ENCODE measurements at regions not wholly inside any gene's neighbourhood (a gene's known extent, or its start where the extent isn't known, plus 50 kb on each side); places are given as distances from the start of the nearest gene placed in this dataset.

DNA sequence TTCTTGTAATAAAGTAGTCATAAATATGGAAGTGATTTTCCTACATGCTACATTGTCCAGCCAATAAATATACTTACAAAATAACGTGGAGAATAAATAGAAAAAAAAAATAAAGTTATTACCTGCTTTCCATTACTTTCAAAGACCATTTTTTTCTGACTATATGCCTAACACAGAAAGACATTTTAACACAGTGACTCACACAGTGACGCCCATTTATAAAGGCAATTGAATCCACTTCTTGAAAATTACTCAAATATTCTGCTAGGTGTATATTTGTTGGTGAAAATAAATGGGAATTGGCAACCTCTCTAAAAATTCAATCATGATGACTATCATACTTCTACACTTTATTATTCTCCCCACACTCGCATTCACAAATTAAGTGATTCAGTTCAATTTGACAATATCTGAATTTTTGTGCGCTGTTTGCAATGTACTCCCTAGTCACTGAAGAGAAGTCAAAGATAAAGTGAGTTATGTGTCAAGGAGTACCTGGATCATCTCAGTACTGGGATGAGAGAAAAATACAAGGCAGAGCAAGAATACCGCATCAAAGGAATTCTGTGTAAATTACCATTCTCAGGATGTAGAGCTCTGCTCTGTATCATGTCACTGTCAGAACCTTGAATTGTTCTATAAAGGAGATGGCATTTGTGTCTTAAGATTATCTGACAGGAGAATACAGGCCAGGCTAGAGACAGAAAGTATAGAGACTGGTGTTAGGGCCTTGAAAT, 642.7 kb downstream of the IPMK start:
- Histone ChIP-seq H3K9me3 (ENCODE audit: control insufficient read depth, low read depth, low read length) (no peaks in the 10 kb centered on the region), H3K27ac (ENCODE audit: control insufficient read depth, insufficient read depth, low read length) (no peak overlapping the region), H3K9me1 (ENCODE audit: control insufficient read depth, extremely low read depth, insufficient read depth, low read length) (no peaks in the 10 kb centered on the region), H3K4me2 (ENCODE audit: control insufficient read depth, extremely low read depth, insufficient read depth, low read depth, low read length) (no peak overlapping the region), H2AFZ (ENCODE audit: control insufficient read depth, low read length) (no peak overlapping the region), H3K27me3 (ENCODE audit: control insufficient read depth, extremely low read depth, insufficient read depth, low read length) (no peaks in the 10 kb centered on the region), H3K36me3 (ENCODE audit: control insufficient read depth in 2 of 2, extremely low read depth in 1 of 2, insufficient read depth in 2 of 2, low read length in 2 of 2) (no peaks in the 10 kb centered on the region), H3K79me2 (ENCODE audit: control insufficient read depth, insufficient read depth, low read length) (no peaks in the 10 kb centered on the region), H3K4me3 (ENCODE audit: control insufficient read depth in 2 of 3, extremely low read depth in 1 of 3, insufficient read depth in 2 of 3, low read depth in 1 of 3, low read length in 3 of 3) (no peak overlapping the region), H4K20me1 (ENCODE audit: control insufficient read depth, extremely low read depth, insufficient read depth, low read length) (no peaks in the 10 kb centered on the region), H3K9ac (ENCODE audit: control insufficient read depth, extremely low read depth, insufficient read depth, low read length) (no peak overlapping the region), H3K4me1 (ENCODE audit: control insufficient read depth, extremely low read depth, insufficient read depth, low read length) (peaks cover 15% of the 10 kb centered on the region)
- TF ChIP-seq, protein P1, sequence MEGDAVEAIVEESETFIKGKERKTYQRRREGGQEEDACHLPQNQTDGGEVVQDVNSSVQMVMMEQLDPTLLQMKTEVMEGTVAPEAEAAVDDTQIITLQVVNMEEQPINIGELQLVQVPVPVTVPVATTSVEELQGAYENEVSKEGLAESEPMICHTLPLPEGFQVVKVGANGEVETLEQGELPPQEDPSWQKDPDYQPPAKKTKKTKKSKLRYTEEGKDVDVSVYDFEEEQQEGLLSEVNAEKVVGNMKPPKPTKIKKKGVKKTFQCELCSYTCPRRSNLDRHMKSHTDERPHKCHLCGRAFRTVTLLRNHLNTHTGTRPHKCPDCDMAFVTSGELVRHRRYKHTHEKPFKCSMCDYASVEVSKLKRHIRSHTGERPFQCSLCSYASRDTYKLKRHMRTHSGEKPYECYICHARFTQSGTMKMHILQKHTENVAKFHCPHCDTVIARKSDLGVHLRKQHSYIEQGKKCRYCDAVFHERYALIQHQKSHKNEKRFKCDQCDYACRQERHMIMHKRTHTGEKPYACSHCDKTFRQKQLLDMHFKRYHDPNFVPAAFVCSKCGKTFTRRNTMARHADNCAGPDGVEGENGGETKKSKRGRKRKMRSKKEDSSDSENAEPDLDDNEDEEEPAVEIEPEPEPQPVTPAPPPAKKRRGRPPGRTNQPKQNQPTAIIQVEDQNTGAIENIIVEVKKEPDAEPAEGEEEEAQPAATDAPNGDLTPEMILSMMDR (optimal IDR thresholded peaks at IDR 0.05 in 1 of 3, IDR thresholded peaks at IDR 0.05 in 1 of 3, conservative IDR thresholded peaks at IDR 0.05 in 1 of 3; ENCODE audit: extremely low read depth in 1 of 3, insufficient read depth in 2 of 3, low read length in 3 of 3) = no peak
- no peak for TF ChIP-seq EZH2 (IDR thresholded peaks at IDR 0.05; ENCODE audit: low read length)
- peak; percentile 49 for FAIRE-seq
- dilution Hi-C loops (cut with MboI; ENCODE audit: extremely low pct_ligation_motif_present, low sequenced_read_pairs) = no loop called here
- DNase-seq (ENCODE audit: low read depth, low spot score) = no peak

- dilution Hi-C loops (cut with MboI; ENCODE audit: extremely low pct_ligation_motif_present, low sequenced_read_pairs) = no loop called here
- Histone ChIP-seq H3K36me3 (ENCODE audit: control insufficient read depth in 2 of 2, extremely low read depth in 1 of 2, insufficient read depth in 2 of 2, low read length in 2 of 2) (no peaks in the 10 kb centered on the region), H3K27me3 (ENCODE audit: control insufficient read depth, extremely low read depth, insufficient read depth, low read length) (no peaks in the 10 kb centered on the region), H3K9ac (ENCODE audit: control insufficient read depth, extremely low read depth, insufficient read depth, low read length) (no peak overlapping the region), H3K9me3 (ENCODE audit: control insufficient read depth, low read depth, low read length) (no peaks in the 10 kb centered on the region), H4K20me1 (ENCODE audit: control insufficient read depth, extremely low read depth, insufficient read depth, low read length) (no peaks in the 10 kb centered on the region), H3K9me1 (ENCODE audit: control insufficient read depth, extremely low read depth, insufficient read depth, low read length) (no peaks in the 10 kb centered on the region), H3K27ac (ENCODE audit: control insufficient read depth, insufficient read depth, low read length) (no peak overlapping the region), H2AFZ (ENCODE audit: control insufficient read depth, low read length) (no peak overlapping the region), H3K4me3 (ENCODE audit: control insufficient read depth in 2 of 3, extremely low read depth in 1 of 3, insufficient read depth in 2 of 3, low read depth in 1 of 3, low read length in 3 of 3) (no peak overlapping the region), H3K79me2 (ENCODE audit: control insufficient read depth, insufficient read depth, low read length) (no peaks in the 10 kb centered on the region), H3K4me1 (ENCODE audit: control insufficient read depth, extremely low read depth, insufficient read depth, low read length) (peaks cover 15% of the 10 kb centered on the region), H3K4me2 (ENCODE audit: control insufficient read depth, extremely low read depth, insufficient read depth, low read depth, low read length) (no peak overlapping the region)
- TF ChIP-seq, protein P1 (optimal IDR thresholded peaks at IDR 0.05 in 1 of 3, IDR thresholded peaks at IDR 0.05 in 1 of 3, conservative IDR thresholded peaks at IDR 0.05 in 1 of 3; ENCODE audit: extremely low read depth in 1 of 3, insufficient read depth in 2 of 3, low read length in 3 of 3) = no peak
- TF ChIP-seq EZH2 (IDR thresholded peaks at IDR 0.05; ENCODE audit: low read length) = no peak
- no peak for FAIRE-seq
- peak; percentile 19 for DNase-seq (ENCODE audit: low read depth, low spot score)
Observed at GRCh38 chr10:57624066-57624465, 643.6 kb downstream of the IPMK start.

All from keratinocyte (primary cell).